NCI-H526 (cell line): ENCODE measurements at regions not wholly inside any gene's neighbourhood (a gene's known extent, or its start where the extent isn't known, plus 50 kb on each side); places are given as distances from the start of the nearest gene placed in this dataset.

Experiments used
- DNase-seq, 2 experiments: peaks; one replicate each; lab custom pipeline; 2025; lab: John Stamatoyannopoulos, UW

- DNase-seq, result no peak
These were observed 56.3 kb upstream of the LCORL start for GRCh38 chr4:18077808-18078207.

GRCh38 chr4:18075823-18076433, 54.4 kb upstream of the LCORL start:
- peak in 1 of 2 experiments; percentile 42 for DNase-seq

GRCh38 chr4:18071894-18072293, 50.3 kb upstream of the LCORL start:
- no peak for DNase-seq
